HG03280 (cell line): ENCODE measurements at regions not wholly inside any gene's neighbourhood (a gene's known extent, or its start where the extent isn't known, plus 50 kb on each side); places are given as distances from the start of the nearest gene placed in this dataset.

ENCODE experiments used
- ATAC-seq: cut with Tn5 transposase; IDR thresholded peaks from one replicate; pipeline ENCODE4 v1.9.1; 2021; ENCODE audit warnings: mild to moderate bottlenecking, moderate library complexity; ENCODE audit not compliant: unreplicated experiment

- no peak for ATAC-seq
These were observed 53.8 kb upstream of the RANBP3L start for GRCh38 chr5:36355516-36355915.

GRCh38 chr5:36356915-36357314, 55.2 kb upstream of the RANBP3L start:
- no peak for ATAC-seq

GRCh38 chr5:36357391-36357975, 55.8 kb upstream of the RANBP3L start:
- ATAC-seq = no peak

- ATAC-seq = no peak
These were observed 57.6 kb upstream of the RANBP3L start for GRCh38 chr5:36359267-36359666.

GRCh38 chr5:36360307-36360706, 58.6 kb upstream of the RANBP3L start:
- no peak for ATAC-seq

GRCh38 chr5:36363101-36363500, 61.4 kb upstream of the RANBP3L start:
- ATAC-seq = no peak

- no peak for ATAC-seq
These were observed 62.0 kb upstream of the RANBP3L start for GRCh38 chr5:36363744-36364143.

- ATAC-seq = no peak
These were observed 62.8 kb upstream of the RANBP3L start for GRCh38 chr5:36364473-36364872.

- ATAC-seq = no peak
These were observed 64.2 kb upstream of the RANBP3L start for GRCh38 chr5:36365896-36366295.

GRCh38 chr5:36366883-36367282, 65.2 kb upstream of the RANBP3L start:
- ATAC-seq = no peak

- no peak for ATAC-seq
These were observed 65.8 kb upstream of the RANBP3L start for GRCh38 chr5:36367524-36367923.

GRCh38 chr5:36369219-36369690, 67.6 kb upstream of the RANBP3L start:
- ATAC-seq = no peak

GRCh38 chr5:36370073-36370472, 68.4 kb upstream of the RANBP3L start:
- ATAC-seq = no peak

GRCh38 chr5:36371366-36371765, 69.7 kb upstream of the RANBP3L start:
- ATAC-seq = no peak

- no peak for ATAC-seq
These were observed 71.9 kb upstream of the RANBP3L start for GRCh38 chr5:36373527-36374086.

GRCh38 chr5:36374266-36374862, 72.7 kb upstream of the RANBP3L start:
- no peak for ATAC-seq

- no peak for ATAC-seq
These were observed 75.5 kb upstream of the RANBP3L start for GRCh38 chr5:36377192-36377591.

- no peak for ATAC-seq
These were observed 76.8 kb upstream of the RANBP3L start for GRCh38 chr5:36378551-36378950.

- no peak for ATAC-seq
These were observed 81.2 kb upstream of the RANBP3L start for GRCh38 chr5:36382890-36383289.

- no peak for ATAC-seq
These were observed 82.2 kb upstream of the RANBP3L start for GRCh38 chr5:36383942-36384341.

GRCh38 chr5:36384845-36385244, 83.1 kb upstream of the RANBP3L start:
- no peak for ATAC-seq

- ATAC-seq = no peak
These were observed 83.8 kb upstream of the RANBP3L start for GRCh38 chr5:36385495-36385894.

- no peak for ATAC-seq
These were observed 86.6 kb upstream of the RANBP3L start for GRCh38 chr5:36388288-36388687.
